GM20000 (cell line): ENCODE measurements at regions not wholly inside any gene's neighbourhood (a gene's known extent, or its start where the extent isn't known, plus 50 kb on each side); places are given as distances from the start of the nearest gene placed in this dataset.

Experiments used
- DNase-seq: peaks from one replicate; pipeline ENCODE4 v3.0.0; 2012; ENCODE audit warnings: low spot score
- TF ChIP-seq, protein P1 (sequence below): IDR thresholded peaks from 2 replicates; pipeline ENCODE4 v1.5.1; 2012; ENCODE audit warnings: mild to moderate bottlenecking, control low read depth; ENCODE audit errors: extremely low read depth, missing control alignments

- TF ChIP-seq, protein P1, sequence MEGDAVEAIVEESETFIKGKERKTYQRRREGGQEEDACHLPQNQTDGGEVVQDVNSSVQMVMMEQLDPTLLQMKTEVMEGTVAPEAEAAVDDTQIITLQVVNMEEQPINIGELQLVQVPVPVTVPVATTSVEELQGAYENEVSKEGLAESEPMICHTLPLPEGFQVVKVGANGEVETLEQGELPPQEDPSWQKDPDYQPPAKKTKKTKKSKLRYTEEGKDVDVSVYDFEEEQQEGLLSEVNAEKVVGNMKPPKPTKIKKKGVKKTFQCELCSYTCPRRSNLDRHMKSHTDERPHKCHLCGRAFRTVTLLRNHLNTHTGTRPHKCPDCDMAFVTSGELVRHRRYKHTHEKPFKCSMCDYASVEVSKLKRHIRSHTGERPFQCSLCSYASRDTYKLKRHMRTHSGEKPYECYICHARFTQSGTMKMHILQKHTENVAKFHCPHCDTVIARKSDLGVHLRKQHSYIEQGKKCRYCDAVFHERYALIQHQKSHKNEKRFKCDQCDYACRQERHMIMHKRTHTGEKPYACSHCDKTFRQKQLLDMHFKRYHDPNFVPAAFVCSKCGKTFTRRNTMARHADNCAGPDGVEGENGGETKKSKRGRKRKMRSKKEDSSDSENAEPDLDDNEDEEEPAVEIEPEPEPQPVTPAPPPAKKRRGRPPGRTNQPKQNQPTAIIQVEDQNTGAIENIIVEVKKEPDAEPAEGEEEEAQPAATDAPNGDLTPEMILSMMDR, result no peak
- DNase-seq, result no peak
These were observed 89.5 kb upstream of the HNRNPA3 start for GRCh38 chr2:177123048-177123447.

DNA sequence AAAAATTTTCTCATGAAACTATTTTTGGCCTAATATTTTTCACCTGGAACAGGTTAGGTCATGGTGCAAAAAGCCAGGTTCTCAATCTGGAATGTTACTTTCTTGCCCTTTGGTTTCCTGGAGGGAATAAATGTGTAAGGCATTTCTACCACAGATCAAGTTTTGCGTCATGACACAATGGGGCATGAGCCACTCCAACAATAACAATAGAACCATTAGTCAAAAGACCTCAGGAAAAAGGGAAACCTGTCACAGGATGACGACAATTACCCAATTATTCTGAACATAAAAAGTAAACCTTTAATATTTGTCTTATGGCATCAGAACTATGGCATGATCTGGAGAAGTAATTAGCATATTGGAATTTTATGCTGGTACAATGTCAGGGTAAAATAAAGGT, 88.2 kb upstream of the HNRNPA3 start:
- no peak for DNase-seq
- TF ChIP-seq, protein P1, result no peak

DNA sequence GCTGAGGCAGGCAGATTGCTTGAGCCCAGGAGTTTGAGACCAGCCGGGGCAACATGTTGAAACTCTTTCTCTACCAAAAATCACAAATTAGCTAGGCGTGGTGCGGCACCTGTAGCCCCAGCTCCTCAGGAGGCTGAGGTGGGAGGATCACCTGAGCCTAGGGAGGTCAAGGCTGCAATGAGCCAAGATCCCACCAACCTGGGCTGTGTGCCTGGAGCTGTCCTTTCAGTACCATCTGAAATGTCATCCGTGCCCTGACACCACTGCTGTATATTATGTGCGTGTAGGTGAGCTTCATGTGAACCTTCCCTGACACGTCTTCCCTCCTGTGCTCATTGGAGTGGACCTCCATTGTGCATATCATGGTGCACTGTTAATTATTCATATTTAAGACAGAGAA, 84.8 kb upstream of the HNRNPA3 start:
- TF ChIP-seq, protein P1, result no peak
- no peak for DNase-seq

DNA sequence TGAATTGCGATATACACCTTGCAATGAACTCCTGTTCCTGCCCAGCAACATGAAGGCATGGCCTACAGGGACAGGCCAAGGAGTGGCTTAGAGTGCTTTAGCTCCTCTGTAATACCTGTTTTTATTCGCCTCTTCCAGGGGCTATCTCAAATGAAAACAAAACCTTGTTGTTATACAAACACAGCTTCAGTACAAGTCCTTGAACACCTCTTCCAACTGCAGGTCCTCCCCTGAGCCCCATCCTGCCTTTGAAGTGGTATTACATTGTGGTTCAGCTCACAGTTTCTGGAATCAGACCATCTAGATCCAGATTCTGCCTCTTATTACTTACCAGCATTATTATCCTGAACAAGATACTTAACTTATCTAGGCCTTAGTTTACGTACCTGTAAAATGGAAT, 83.0 kb upstream of the HNRNPA3 start:
- TF ChIP-seq, protein P1, result no peak
- DNase-seq, result no peak

DNA sequence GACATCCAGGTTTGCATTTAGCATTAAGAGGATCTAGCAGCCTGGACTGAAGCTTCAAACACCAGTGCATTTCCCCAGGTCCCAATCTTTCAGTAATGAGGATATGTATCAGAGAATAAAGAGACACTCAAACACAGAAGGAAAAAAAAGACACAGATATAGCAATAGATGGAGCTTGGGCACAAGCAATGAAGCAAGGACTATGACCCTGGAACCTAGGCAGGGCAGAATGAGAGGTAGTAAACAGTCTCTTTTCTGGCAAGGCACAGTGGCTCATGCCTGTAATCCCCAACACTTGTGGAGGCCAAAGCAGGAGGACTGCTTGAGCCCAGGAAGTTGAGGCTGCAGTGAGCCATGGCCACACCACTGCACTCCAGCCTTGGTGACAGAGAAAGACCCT, 80.7 kb upstream of the HNRNPA3 start:
- TF ChIP-seq, protein P1, result no peak
- no peak for DNase-seq

DNA sequence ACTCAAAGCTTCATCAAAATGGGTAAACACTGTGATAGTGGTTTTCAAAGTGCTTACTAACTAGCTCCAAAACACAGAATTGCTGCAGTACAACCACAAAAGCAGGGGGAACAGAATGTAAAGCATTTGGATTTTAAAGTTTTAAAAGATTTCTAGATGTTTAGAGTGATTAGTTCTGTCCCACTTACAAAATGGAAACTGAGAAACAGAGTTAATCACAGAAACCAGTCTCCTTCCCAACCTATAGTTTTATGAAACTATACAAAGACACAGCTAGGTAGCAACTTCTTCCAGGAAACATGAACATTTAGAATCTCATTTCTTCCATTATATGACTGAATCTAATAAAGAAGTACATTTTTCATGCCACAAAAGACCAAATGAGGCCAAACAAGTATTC, 73.8 kb upstream of the HNRNPA3 start:
- no peak for DNase-seq
- TF ChIP-seq, protein P1, result no peak

GRCh38 chr2:177141866-177142265, 70.7 kb upstream of the HNRNPA3 start:
- no peak for DNase-seq
- TF ChIP-seq, protein P1, result no peak
